Middle frontal gyrus (tissue), 1 donor: ENCODE measurements at regions not wholly inside any gene's neighbourhood (a gene's known extent, or its start where the extent isn't known, plus 50 kb on each side); places are given as distances from the start of the nearest gene placed in this dataset.
"Not testable (repeated sequence)": the region's sequence is repeated elsewhere in the genome, so short reads cannot be mapped to it uniquely, and the experiment has no call there.

ENCODE experiments used
- DNase-seq: peaks from one replicate; pipeline ENCODE4 v3.0.0-alpha.2; 2015; ENCODE audit warnings: low spot score; ENCODE audit errors: extremely low spot score

DNA sequence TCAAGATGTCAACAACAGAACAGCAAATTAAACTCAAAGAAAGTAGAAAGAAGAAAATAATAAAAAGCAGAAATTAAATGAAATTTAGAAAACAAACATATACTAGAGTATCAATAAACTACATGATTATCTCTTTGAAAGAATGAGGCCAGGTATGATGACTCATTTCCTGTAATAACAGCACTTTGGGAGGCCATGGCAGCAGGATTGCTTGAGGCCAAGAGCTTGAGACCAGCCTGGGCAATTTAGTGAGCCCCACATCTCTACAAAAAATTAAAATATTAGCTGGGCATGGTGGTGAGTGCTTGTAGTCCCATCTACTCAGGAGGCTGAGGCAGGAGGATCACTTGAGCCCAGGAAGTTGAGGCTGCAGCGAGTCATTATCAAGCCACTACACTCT lies 232.5 kb downstream of the RAB11FIP4 start:
- no peak for DNase-seq

DNA sequence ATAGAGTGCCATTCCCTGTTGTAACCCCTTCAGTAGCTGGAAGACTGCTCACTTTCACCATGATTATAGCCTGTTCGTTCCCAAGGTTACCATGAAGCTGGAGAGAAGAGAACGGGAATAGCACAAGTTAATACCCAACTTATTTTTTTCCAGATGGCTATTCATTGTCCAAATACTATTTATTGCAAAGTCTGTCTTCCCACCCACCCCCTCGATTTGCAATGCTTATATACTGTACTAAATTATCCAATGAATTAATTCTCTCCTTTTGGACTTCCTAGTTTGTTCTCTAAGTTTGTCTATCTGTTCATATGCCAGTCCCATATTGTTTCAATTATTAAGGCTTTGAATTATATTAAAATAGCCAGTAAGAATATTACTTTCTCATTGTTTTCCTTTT lies 231.0 kb downstream of the RAB11FIP4 start:
- no peak for DNase-seq

DNA sequence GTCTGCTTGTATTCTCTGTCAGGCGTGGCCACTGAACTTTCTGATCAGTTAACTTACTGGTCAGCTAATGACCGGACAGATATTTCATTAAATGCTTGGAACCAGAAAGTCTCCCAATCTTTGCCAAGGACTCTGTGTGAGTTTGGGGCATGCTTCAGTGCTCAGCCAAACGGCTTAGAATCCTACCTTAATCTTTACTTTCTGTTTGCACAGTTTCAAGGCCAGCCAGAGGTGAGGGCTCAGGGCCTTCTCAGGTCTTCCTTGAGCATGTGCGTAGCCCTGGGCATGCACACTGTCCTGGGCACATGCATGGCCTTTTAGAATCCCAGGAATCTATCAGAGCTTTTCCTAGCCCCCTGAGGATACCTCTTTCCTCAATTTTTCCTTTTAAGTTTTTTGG lies 230.1 kb downstream of the RAB11FIP4 start:
- DNase-seq, result no peak

DNA sequence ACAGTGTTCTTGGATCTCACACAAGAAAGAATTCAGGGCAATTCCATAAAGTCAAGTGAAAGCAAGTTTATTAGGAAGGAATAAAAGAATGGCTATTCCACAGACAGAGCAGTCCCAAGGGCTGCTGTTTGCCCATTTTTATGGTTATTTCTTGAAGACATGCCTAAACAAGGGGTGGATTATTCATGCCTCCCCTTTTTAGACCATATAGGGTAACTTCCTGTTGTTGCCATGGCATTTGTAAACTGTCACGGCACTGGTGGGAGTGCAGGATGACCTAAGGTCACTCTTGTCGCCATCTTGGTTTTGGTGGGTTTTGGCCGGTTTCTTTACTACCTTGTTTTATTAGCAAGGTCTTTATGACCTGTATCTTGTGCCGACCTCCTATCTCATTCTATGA lies 219.6 kb downstream of the RAB11FIP4 start:
- DNase-seq, result not testable (repeated sequence)

DNA sequence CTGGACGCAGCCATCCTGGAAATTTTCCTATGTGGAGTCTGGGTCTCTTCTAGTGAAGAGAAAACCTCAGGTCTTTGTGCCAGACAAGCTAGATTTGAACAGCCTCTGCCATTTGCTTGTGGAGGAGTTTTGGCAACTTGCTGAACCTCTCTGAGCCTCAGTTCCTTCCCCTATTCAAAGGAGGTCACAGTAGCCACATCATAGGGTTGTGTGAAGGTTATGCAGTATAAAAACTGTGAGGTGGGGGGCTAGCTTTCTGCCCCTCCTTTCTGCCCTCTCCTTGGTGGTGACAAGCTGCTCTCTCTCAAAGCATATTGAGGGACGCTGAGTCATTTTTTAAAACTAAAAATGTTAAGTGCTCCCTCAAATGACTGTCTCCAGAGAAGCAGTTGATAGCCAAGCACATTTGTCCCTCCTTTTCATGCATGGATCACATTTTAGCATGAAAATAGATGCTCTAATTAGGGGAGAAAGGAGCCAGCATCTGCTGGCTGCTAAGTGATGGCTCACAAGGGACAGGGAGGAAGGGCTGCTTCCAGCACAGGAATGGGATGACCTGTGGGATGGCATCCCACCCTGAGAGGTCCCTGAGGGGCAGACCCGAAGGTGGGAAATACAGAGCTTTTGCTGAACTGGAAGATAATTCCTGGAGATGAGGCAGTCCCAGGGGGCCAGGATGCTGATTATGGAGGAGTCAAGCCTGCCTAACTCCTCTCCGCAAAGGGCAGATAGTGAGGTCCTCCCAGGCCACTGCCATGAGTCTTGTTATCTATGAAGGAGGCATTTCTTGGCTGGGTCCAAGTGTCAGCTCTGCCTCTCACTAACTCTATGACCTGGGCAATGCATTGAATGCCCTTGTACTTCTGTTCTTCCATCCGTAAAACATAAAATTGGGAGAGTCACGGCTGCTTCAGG lies 218.8 kb downstream of the RAB11FIP4 start:
- peak; percentile 8 for DNase-seq

DNA sequence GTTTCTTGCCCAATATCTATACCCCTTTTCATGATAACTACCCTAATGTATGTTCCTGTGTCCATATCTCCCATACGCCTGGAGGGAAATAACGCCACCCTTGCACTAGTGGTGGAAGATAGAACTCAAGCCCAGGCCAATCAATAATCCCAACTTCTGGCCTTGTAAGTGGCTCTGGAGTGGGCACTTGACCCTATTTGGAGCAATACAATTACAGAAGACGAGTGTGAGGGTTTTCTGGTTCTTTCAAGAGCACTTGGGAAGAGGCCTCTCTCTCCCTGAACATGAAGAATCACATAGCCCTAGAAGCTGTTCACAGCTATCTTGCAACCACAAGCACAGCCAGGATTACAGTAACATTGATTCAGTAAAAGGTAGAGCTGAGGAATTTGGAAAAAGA lies 217.9 kb downstream of the RAB11FIP4 start:
- DNase-seq, result no peak

DNA sequence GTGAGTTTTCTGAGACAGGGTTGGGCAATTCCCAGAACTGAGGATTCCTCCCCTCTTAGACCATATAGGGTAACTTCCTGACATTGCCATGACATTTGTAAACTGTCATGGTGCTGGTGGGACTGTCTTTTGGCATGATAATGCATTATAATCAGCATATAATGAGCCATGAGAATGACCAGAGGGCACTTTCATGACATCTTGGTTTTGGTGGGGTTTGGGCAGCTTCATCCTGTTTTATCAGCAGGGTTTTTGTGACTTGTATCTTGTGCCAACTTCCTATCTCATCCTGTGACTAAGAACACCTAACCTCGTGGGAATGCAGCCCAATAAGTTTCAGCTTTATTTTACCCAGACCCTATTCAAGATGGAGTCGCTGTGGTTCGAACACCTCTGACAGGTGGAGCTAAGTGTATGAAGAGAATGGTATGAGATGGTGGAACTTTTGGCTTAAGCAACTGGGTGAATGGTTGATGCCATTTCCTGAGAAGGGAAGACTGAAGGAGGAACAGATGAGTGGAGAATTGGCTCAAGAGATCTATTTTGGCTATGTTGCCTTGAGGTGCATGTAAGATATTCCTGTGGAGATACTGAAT lies 217.3 kb downstream of the RAB11FIP4 start:
- DNase-seq, result no peak

DNA sequence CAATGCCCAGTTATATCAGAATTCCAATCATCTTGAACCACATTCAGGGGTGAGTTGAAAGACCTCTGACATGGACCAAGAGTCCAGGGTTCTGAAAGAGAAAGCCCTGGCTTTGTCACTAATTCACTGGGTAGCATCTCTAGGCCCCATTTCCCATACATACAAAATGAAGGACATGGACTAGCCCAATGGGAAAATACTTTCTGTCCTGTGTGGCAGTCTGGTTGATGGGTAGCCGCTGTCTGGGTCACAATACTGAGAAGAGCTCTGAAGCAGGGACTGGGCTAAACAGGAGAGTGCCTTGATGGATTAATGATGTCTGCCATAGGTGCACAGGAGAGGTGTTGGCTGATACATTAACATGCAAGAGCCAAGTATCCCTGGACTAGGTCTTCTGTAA lies 214.3 kb downstream of the RAB11FIP4 start:
- no peak for DNase-seq

DNA sequence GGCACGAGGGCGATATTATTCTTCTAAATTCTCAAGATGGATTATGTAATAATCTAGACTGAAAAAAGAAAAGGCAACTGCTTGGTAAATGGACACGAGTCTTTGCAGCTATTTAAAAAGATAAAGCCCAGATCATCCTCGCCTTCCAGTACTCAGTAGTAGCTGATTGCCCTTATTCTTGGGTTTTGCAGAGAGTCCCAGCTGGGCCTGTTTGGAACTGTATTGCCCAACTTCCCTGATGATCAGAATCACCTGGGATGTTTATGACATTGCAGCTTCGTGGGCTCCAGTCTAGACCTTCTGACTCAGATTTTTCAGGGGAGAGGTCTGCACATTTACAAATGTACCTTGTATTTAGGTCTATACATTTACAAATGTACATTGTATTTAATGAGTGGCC lies 213.5 kb downstream of the RAB11FIP4 start:
- DNase-seq, result no peak

DNA sequence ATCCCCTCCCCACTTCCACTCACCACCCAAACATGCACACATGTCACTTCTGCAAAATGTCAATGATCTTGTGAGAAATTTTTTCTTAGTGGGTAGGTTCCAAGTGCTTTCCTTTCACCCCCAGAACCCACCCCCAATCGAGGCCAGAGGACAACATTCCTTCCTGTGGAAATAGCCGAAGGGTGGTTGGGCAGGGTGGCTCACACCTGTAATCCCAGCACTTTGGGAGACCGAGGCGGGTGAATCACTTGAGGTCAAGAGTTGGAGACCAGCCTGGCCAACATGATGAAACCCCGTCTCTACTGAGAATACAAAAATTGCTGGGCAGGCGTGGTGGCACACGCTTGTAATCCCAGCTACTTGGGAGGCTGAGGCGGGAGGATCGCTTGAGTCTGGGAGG lies 208.7 kb downstream of the RAB11FIP4 start:
- DNase-seq, result not testable (repeated sequence)

DNA sequence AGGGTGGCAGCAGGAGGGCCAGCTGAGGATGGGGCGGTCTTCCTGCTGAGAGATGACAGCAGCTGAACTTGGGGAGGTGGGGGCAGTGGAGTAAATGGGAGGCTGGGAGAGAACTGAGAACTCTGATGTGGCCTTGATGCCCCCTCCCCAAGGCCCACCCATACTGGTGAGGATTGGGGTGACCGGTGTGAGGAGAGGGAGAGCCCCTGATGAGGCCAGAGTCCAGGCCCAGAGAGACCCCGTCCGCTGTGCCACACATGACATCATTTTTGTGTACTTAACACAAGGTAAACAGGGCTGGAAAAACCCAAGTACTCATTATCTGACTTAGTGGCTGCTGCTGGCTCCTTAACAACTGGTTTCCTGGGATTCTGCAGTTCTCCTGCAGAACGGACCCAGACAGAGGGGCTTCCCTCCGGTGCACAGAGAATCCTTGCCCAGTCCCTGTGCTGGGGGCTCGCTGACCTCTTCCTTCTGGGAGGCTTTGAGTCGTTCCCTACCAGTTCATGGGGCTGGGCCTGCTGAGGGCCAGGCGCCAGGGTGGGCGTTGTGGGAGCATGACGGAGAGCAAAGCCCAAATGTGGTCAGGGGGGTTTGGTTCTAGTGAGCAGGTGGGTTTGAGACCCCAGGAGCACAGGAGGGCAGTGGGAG lies 207.6 kb downstream of the RAB11FIP4 start:
- no peak for DNase-seq

DNA sequence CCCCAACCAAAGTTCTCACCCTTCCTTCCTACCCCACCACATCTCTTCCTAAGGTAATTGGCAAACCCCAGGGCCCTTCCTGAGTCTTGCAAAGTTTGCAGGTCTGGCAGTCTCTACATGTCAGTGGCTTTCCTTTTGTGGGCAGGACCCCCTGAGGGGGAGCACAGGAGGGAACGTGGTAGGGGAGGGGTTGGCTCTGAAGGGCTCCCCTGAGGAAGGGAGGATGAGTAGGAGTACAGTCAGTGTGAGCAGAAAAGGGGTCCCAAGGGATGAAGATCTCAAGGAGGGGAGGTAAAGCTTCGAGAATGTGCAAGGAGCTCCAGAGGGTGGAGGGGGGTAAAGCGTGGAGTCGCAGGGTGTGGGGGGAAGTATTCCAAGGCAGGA lies 206.9 kb downstream of the RAB11FIP4 start:
- DNase-seq, result no peak

DNA sequence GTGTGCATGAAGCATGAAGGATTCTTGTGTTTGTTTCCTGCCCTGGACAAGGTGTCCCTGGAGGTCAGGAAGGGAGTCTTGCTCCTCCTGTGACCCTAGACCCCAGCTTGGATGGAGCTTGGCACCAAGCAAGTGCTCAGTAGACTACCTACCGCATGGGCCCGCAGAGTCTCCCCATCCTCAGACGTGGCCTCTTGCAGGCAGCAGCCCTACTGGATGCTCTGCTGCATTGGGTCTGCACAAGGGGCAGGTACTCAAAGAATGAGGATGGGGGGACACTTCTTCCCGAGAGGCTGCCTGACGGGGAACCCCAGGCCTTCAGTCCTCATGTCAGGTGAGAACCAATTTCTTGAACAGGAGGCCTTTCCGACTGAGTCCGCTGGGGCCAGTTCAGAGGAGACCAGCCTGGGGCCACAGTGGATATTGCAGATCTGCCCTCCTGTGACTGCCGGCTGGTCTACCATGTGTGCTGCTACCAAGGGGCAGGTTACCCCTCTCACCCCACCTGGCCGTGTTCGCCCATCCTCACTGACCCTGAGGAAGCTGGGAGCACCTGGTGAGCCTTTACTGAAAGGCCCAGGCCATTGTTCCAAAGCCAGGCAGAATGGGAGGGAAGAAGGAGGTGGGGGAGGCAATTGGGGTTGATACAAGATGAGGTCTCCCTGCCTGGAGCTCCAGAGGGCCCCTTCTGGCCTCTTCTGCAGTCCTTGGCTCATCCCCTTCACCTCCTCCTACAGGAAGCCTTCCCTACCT lies 206.3 kb downstream of the RAB11FIP4 start:
- DNase-seq, result no peak

DNA sequence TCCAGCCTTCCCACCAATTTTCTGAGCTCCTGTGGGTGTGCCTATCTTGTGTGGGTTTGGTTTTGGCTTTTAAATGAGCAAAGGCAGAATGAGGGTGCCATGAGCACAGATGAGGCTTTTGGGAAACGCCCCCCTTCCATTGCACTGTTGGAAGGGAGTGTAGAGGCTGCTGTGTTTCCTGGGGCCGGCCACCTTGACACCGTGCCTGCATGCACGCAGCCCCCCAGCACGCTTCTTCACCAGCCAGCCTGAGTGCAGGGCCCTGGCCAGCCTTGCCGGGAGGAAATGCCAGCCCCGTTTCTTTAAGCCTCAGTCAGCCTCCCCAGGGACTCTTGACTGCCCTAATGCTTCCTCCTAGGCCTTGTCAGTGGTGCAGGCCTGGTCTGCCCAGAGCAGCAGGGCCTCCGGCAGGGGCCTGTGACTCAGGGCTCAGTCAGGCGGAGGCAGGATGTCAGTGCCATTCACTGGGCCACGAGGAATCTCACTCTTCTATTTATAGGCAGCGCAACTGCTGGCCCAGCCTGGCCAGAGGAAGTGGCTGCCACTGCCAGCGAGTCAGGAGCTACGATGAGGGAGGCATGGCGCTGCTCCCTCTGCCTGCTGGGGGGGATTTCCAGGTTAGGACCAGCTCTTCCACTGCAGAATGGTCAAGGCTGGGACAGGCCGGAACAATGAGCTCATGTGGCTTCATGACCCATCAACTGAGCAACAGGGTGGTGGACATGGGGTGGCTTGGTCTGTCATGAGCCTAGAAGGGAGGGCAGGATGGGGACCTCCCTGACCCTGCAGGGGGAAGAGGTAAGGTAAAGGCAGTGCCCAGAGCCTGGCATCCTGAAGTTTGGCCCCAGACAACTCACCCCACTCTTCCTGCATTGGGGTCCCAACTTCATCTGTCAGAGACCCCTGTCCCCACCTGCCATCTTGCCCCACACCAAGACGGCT lies 205.2 kb downstream of the RAB11FIP4 start:
- DNase-seq, result no peak

DNA sequence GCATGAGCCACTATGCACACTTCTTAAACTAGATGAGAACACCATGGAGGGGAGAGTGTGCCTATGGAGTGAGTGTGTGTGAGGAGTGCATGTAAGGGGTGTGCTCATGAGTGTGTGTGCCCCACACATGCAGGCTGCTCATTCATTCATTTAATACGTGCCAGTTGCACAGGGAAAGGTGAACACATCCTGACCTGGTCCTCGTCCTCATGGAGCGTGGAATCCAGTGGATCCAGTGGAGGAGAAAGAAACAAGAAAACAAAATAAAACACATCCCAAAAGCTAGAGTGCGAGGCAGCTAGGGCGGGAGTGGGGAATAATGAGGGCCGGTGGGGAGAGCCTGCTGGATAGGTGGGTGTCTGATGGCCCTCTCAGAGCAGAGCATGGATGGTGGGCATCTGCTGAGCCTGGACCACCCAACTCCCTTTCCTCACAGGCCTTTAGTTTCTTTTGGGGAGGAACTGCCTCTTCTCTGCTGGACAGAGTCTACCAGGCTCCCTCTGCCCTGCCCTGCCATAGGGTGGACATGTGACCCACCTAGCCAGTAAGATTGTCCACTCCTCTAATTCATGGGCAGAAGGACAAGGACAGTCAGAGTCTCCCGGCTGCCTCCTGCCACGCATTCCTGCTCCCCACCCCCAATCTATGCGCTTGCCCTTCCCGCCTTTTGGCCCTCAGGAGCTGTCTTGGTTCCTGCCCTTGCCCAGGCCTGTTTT lies 204.3 kb downstream of the RAB11FIP4 start:
- DNase-seq, result no peak

DNA sequence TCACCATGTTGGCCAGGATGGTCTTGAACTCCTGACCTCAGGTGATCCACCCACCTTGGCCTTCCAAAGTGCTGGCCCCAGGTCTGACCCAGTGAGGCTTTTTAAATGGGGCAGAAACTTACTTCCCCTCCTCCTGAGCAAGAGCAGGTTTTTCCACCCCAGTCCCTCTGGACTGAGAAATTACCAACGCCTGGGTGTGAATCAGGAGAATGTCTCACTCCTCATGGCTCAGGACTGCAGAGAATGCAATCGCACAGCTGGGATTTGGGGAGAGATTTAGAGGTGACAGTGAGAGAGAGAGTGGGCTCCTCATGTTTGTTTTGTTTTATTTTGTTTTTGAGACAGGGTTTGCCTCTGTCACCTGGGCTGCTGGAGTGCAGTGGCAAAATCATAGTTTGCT lies 203.6 kb downstream of the RAB11FIP4 start:
- no peak for DNase-seq

DNA sequence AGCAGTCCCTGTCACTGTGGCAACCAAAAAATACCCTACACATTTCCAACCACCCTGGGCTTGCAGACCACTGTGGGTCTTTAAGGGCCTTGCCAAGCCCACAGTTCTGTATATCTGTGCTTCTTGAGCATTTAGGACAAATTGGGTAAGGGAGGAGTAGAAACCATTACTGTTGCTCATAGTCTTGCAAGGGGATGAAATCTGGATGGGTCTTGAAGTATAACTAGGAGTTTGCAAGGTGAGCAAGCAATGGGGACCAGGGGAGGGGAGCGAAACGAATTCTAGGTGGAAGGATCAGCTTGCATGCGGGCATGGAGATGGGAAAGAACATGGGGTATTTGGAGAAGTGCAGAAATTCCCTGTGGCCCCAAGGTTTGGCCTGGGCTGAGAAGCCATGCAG lies 202.9 kb downstream of the RAB11FIP4 start:
- DNase-seq, result no peak

DNA sequence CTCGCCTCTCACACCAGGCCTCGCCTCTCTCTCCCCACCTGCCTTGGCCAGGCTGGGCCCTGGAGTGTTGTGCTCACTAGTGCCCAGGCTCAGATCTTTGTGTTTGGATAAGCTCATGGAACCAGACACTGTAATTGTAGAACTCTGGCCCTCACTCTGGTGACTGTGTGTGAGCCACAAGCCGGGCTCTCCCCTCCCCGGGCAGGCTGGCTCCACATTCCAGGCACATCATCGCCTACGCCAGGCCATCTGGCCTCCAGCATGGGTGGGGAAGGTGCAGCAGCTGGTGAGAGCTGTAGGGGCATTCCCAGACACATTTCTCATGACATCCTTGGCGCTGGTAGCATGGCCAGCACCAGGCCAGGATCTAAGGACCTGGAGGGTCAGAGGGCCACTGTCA lies 202.3 kb downstream of the RAB11FIP4 start:
- DNase-seq, result no peak

DNA sequence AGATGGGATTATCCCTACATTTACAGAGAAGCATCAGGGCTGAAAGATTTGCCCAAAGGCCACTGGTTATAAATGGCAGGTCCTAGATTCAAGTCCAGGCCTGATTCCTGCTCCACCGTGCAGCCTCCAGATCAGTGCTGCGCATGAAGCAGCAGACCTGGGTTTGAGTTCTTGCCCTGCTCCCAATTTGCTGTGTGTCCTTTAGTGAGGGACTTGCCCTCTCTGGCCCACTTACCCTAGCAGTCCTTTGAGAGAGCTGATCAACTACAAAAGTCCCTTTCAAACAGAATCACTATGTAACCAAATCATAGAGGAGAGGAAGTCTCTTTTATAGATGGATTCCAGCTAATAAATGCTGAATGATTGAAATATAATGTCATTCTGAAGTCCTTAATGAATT lies 200.4 kb downstream of the RAB11FIP4 start:
- no peak for DNase-seq

DNA sequence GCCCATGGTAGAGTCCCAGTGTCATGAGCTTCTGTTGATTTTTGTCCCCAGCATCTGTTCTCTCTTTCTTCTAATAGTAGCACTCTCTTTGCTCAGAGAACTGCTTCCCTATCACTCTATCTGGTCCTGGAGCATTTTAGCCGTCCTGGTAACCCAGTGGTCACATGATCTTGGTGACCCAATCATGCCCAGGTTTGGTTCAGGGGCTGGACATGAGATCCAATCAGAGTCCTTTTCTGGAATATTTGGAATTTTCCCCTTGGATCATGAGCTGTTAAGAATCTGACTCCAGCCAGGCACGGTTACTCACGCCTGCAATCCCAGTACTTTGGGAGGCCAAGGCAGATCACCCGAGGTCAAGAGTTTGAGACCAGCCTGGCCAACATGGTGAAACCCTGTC lies 197.0 kb downstream of the RAB11FIP4 start:
- no peak for DNase-seq
